Omental fat pad (tissue), 3 donors: ENCODE measurements at regions not wholly inside any gene's neighbourhood (a gene's known extent, or its start where the extent isn't known, plus 50 kb on each side); places are given as distances from the start of the nearest gene placed in this dataset.

Source experiments
- ATAC-seq: fragments of 150-250 bp; one replicate; pipeline ENCODE4 v1.9.1; 2016; ENCODE audit warnings: mild to moderate bottlenecking, moderate library complexity; ENCODE audit not compliant: low FRiP score
- DNase-seq: peaks from one replicate; pipeline ENCODE4 v3.0.0-alpha.2; 2019; ENCODE audit warnings: low spot score
- CTCF ChIP-seq, 3 donors: fragments of 450-650 bp; IDR thresholded peaks; one replicate each; pipeline ENCODE4 v1.5.1; 2016 to 2017; ENCODE audit warnings: antibody characterized with exemption in 3 of 3, mild to moderate bottlenecking in 3 of 3, moderate library complexity in 2 of 3

GRCh38 chr3:59510576-59510975, 460.8 kb upstream of the CFAP20DC start:
- DNase-seq (no peak), ATAC-seq (no peak)
- no peak for TF ChIP-seq CTCF (IDR thresholded peaks at IDR 0.05)

- ATAC-seq = no peak
- DNase-seq = no peak
- no peak for TF ChIP-seq CTCF (IDR thresholded peaks at IDR 0.05)
Measured at GRCh38 chr3:59508273-59508672, 458.4 kb upstream of the CFAP20DC start.

- no peak for DNase-seq
- no peak for ATAC-seq
- TF ChIP-seq CTCF (IDR thresholded peaks at IDR 0.05) = no peak
Measured at GRCh38 chr3:59506191-59506590, 456.4 kb upstream of the CFAP20DC start.

GRCh38 chr3:59503441-59503840, 453.6 kb upstream of the CFAP20DC start:
- ATAC-seq (no peak), DNase-seq (no peak)
- TF ChIP-seq CTCF (IDR thresholded peaks at IDR 0.05) = no peak

- ATAC-seq (no peak), DNase-seq (no peak)
- TF ChIP-seq CTCF (IDR thresholded peaks at IDR 0.05) = no peak
Measured at GRCh38 chr3:59502806-59503205, 453.0 kb upstream of the CFAP20DC start.

GRCh38 chr3:59499954-59500353, 450.1 kb upstream of the CFAP20DC start:
- no peak for ATAC-seq
- no peak for DNase-seq
- no peak for TF ChIP-seq CTCF (IDR thresholded peaks at IDR 0.05)

- TF ChIP-seq CTCF (IDR thresholded peaks at IDR 0.05) = no peak
- DNase-seq (no peak), ATAC-seq (no peak)
Measured at GRCh38 chr3:59499000-59499399, 449.2 kb upstream of the CFAP20DC start.
